ENCODE measurements at regions not wholly inside any gene's neighbourhood (a gene's known extent, or its start where the extent isn't known, plus 50 kb on each side); places are given as distances from the start of the nearest gene placed in this dataset.

GRCh38 chr15:81899024-81899423 lies 146.8 kb downstream of the MEX3B start:
- TF ChIP-seq POLR2A (IDR thresholded peaks at IDR 0.05; ENCODE audit: low read depth, low read length) (no peak), POLR2AphosphoS5 (IDR thresholded peaks at IDR 0.05; ENCODE audit: low read depth, low read length) (no peak), TAF1 (IDR thresholded peaks at IDR 0.05; ENCODE audit: low read depth, low read length) (no peak)

Data from GM12891 (cell line).